ENCODE measurements at regions not wholly inside any gene's neighbourhood (a gene's known extent, or its start where the extent isn't known, plus 50 kb on each side); places are given as distances from the start of the nearest gene placed in this dataset.
"Not testable (repeated sequence)": the region's sequence is repeated elsewhere in the genome, so short reads cannot be mapped to it uniquely, and the experiment has no call there.

DNA sequence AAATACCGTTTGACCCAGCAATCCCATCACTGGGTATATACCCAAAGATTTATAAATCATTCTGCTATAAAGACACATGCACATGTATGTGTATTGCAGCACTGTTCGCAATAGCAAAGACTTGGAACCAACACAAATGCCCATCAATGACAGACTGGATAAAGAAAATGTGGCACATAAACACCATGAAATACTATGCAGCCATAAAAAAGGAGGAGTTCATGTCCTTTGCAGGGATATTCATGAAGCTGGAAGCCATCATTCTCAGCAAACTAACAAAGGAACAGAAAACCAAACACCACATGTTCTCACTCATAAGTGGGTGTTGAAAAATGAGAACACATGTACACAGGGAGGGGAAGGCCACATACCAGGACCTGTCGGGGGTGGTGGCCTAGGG, 86.5 kb upstream of the FGGY start:
- not testable (repeated sequence) for H3K27me3 ChIP-seq (ENCODE audit: control insufficient read depth, insufficient read depth, low read length, poor library complexity, severe bottlenecking); H3K36me3 ChIP-seq (ENCODE audit: control insufficient read depth, insufficient read depth, low read length); H3K9me3 ChIP-seq (ENCODE audit: control insufficient read depth, low read length); H3K27ac ChIP-seq (ENCODE audit: insufficient read depth, low read depth, low read length, poor library complexity, severe bottlenecking); H3K4me3 ChIP-seq (ENCODE audit: insufficient read depth, low read depth, low read length); H3K4me1 ChIP-seq (ENCODE audit: control insufficient read depth, insufficient read depth, low read length)
- WGBS, 2 experiments: 89 to 93% methylated on average over 3 of the region's 3 CpGs

DNA sequence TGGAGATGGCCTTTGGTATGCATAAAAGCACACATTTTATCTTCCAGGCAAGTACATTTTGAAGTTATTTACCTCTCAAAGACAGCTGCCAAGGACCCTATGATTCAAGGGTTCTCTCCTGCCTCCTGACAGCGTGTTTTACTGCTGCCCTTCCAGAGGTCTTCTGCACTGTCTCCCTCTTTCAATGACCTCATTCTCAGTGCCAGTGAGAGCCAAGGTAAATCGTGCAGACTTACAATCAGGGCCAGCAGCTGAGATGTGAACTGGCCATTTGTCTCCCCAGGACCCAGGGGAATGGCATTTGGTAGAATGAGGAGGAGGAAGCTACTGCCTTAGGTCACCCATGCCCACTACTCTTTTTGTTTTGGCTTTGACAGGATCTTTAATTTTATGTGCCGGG, 84.2 kb upstream of the FGGY start:
- no peaks in the 10 kb centered on the region for H3K9me3 ChIP-seq (ENCODE audit: control insufficient read depth, low read length)
- 92 to 93% methylated on average over 3 of the region's 3 CpGs for WGBS, 2 experiments
- no peaks in the 10 kb centered on the region for H3K36me3 ChIP-seq (ENCODE audit: control insufficient read depth, insufficient read depth, low read length)
- no peak overlapping the region for H3K27ac ChIP-seq (ENCODE audit: insufficient read depth, low read depth, low read length, poor library complexity, severe bottlenecking)
- H3K4me3 ChIP-seq (ENCODE audit: insufficient read depth, low read depth, low read length): no peak overlapping the region
- no peaks in the 10 kb centered on the region for H3K27me3 ChIP-seq (ENCODE audit: control insufficient read depth, insufficient read depth, low read length, poor library complexity, severe bottlenecking)
- H3K4me1 ChIP-seq (ENCODE audit: control insufficient read depth, insufficient read depth, low read length): no peaks in the 10 kb centered on the region

DNA sequence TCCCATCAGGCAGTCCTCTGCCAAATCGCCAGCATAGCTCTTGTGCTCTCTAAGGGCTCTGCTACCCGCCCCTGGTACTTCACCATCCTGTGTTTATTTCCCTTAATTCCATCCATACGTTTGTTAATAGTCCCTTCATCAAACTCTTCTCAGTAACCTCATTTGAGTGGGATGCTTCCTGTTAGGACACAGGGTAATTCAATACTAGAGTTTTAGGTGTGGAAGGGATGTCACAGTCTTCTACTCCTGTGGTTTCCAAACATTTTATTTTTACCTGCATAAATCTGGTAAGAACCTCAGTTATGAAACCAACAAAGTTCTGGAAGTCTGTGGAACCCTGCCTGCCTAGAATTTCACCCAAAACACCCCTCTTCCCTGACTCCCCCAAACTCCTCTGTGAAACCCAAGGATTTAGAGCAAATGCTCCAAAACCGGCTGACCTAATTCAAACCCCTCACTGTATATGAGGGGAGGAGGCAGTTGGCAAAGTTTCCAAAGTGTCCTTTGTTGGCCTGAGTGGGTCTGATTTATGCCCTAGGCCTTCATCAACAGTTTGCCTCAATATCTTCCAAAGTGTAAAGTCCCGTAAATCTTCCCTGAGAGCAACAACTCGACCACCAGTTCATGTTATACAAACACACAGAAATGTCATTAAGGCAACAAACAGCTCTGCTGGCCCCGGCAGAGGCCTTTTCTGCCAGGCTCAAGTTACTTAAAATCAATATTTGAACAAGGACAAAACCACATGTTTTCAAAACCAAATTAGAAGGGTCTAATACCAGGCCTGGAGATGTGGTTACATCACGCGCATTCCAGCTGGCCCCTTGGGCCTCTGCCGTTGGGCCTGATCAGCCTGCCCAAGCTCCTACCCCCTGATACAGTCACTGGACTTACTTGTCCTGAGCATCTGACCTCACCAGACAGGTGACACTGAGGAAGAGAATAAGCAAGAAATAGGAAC, 82.4 kb upstream of the FGGY start:
- Histone ChIP-seq H3K4me3 (ENCODE audit: insufficient read depth, low read depth, low read length) (no peak overlapping the region), H3K9me3 (ENCODE audit: control insufficient read depth, low read length) (no peaks in the 10 kb centered on the region), H3K4me1 (ENCODE audit: control insufficient read depth, insufficient read depth, low read length) (no peaks in the 10 kb centered on the region), H3K27ac (ENCODE audit: insufficient read depth, low read depth, low read length, poor library complexity, severe bottlenecking) (no peak overlapping the region), H3K27me3 (ENCODE audit: control insufficient read depth, insufficient read depth, low read length, poor library complexity, severe bottlenecking) (no peaks in the 10 kb centered on the region), H3K36me3 (ENCODE audit: control insufficient read depth, insufficient read depth, low read length) (no peaks in the 10 kb centered on the region)
- WGBS, 2 experiments: 79 to 88% methylated on average over 10 of the region's 10 CpGs

DNA sequence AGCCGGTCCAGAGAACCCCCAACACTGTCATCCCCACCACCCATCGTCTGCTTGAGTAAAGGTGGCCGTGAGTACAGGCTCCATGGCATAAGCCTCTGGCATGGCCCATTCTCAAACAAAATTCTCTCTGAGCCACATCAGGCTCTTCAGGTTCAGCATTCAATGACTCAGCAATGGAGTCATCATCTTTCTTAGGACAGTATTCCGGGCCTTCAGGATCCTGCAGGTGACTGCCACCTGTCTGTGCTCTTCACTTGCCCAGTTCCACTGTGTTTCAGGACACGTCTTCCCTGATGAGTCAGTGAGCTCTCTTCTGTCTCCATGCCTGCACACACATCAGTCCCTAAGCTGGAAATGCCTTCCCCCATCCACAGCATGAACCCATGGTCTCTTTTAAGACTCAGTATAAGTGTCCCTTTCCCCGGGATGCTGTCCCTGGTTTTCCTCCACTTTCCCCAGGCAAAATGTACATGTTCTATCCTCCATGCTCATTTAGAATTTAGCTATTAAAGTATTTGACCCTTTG, 81.1 kb upstream of the FGGY start:
- Histone ChIP-seq H3K9me3 (ENCODE audit: control insufficient read depth, low read length) (no peaks in the 10 kb centered on the region), H3K27me3 (ENCODE audit: control insufficient read depth, insufficient read depth, low read length, poor library complexity, severe bottlenecking) (no peaks in the 10 kb centered on the region), H3K27ac (ENCODE audit: insufficient read depth, low read depth, low read length, poor library complexity, severe bottlenecking) (no peak overlapping the region), H3K4me3 (ENCODE audit: insufficient read depth, low read depth, low read length) (no peak overlapping the region), H3K4me1 (ENCODE audit: control insufficient read depth, insufficient read depth, low read length) (no peaks in the 10 kb centered on the region), H3K36me3 (ENCODE audit: control insufficient read depth, insufficient read depth, low read length) (no peaks in the 10 kb centered on the region)
- 92 to 94% methylated on average over 6 of the region's 6 CpGs for WGBS, 2 experiments

DNA sequence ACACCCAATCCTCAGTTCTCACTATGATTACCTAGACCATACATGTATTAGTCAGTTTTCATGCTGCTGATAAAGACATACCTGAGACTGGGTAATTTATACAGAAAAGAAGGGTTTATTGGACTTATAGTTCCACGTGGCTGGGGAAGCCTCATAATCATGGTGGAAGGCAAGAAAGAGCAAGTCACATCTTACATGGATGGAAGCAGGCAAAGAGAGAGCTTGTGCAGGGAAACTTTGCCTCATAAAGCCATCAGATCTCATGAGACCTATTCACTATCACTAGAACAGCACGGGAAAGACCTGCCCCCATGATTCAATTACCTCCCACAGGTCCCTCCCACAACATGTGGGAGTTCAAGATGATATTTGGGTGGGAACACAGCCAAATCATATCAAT, 79.5 kb upstream of the FGGY start:
- not testable (repeated sequence) for H3K27ac ChIP-seq (ENCODE audit: insufficient read depth, low read depth, low read length, poor library complexity, severe bottlenecking); H3K4me3 ChIP-seq (ENCODE audit: insufficient read depth, low read depth, low read length); H3K9me3 ChIP-seq (ENCODE audit: control insufficient read depth, low read length); H3K4me1 ChIP-seq (ENCODE audit: control insufficient read depth, insufficient read depth, low read length); H3K27me3 ChIP-seq (ENCODE audit: control insufficient read depth, insufficient read depth, low read length, poor library complexity, severe bottlenecking); H3K36me3 ChIP-seq (ENCODE audit: control insufficient read depth, insufficient read depth, low read length)
- 88 to 93% methylated on average over 1 to 2 of the region's 2 CpGs for WGBS, 2 experiments

DNA sequence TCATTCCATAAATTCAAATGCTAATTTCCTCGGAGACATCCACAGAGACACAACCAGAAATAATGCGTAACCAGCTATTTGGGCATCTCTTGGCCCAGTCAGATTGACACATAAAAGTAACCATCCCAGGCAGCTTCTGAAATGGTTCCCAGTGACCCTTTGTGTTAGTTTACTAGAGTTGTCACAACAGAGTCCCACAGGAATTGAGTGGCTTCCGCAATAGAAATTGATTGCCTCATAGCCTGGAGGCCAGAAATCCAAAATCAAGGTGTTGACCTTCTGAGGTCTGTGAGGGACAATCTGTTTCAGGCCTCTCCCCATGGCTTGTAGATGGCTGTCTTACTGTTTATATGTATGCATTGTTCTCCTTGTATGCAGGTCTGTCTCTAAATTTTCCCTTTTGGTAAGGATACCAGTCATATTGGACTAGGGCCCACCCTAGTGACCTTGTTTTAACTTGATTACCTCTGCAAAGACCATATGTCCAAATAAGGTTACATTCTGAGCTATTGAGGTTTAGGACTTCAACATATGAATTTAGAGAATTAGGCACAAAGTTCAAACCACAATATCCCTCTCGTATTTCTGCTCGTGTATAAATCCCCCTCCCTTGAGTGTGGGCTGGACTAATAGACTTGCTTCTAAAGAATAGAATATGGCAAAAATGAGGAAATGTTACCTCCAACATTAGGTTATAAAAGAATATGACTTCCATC, 78.2 kb upstream of the FGGY start:
- Histone ChIP-seq H3K4me1 (ENCODE audit: control insufficient read depth, insufficient read depth, low read length) (no peaks in the 10 kb centered on the region), H3K4me3 (ENCODE audit: insufficient read depth, low read depth, low read length) (no peak overlapping the region), H3K36me3 (ENCODE audit: control insufficient read depth, insufficient read depth, low read length) (no peaks in the 10 kb centered on the region), H3K9me3 (ENCODE audit: control insufficient read depth, low read length) (no peaks in the 10 kb centered on the region), H3K27me3 (ENCODE audit: control insufficient read depth, insufficient read depth, low read length, poor library complexity, severe bottlenecking) (no peaks in the 10 kb centered on the region), H3K27ac (ENCODE audit: insufficient read depth, low read depth, low read length, poor library complexity, severe bottlenecking) (no peak overlapping the region)
- 80 to 82% methylated on average over 3 to 4 of the region's 5 CpGs for WGBS, 2 experiments

DNA sequence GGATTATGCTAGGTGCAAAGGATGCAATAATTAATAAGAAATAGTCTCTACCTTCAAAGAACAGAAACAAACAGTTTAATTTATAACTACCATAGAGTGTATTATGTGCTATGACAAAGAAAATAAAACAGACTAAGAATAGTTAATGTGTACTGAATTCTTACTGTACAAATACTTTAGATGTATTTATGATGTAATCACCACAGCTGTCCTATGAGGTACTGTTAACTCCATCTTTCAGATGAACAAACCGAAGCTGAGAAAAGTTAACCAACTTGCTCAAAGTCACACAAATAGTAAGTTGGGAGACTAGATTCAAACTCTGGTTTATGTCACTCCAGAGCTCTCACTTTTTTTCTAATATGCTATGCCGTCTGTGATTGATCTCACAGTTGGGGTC, 77.0 kb upstream of the FGGY start:
- H3K36me3 ChIP-seq (ENCODE audit: control insufficient read depth, insufficient read depth, low read length): no peaks in the 10 kb centered on the region
- H3K27me3 ChIP-seq (ENCODE audit: control insufficient read depth, insufficient read depth, low read length, poor library complexity, severe bottlenecking): no peaks in the 10 kb centered on the region
- H3K27ac ChIP-seq (ENCODE audit: insufficient read depth, low read depth, low read length, poor library complexity, severe bottlenecking): no peak overlapping the region
- no peaks in the 10 kb centered on the region for H3K4me1 ChIP-seq (ENCODE audit: control insufficient read depth, insufficient read depth, low read length)
- no peak overlapping the region for H3K4me3 ChIP-seq (ENCODE audit: insufficient read depth, low read depth, low read length)
- WGBS, 2 experiments: 85 to 88% methylated on average over 2 of the region's 2 CpGs
- no peaks in the 10 kb centered on the region for H3K9me3 ChIP-seq (ENCODE audit: control insufficient read depth, low read length)

DNA sequence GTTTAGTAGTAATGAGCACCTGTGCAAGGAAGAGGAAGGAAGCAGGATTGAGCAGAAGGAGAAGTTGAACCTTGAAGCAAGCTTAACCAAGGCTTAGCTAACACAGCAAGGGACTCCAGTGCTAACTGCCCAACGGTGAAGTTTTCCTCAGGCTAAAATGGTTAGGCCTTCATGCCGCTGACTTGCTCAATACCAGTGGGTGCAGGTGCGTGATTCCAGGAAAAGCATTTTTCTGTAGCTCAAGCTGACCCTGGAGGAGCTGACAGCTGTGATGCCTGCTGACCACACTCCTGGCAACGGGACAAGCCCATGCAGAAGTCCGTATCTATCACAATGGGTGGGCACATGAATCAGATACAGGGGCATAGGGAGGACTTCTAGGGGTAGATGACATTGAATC, 76.5 kb upstream of the FGGY start:
- Histone ChIP-seq H3K36me3 (ENCODE audit: control insufficient read depth, insufficient read depth, low read length) (no peaks in the 10 kb centered on the region), H3K4me1 (ENCODE audit: control insufficient read depth, insufficient read depth, low read length) (no peaks in the 10 kb centered on the region), H3K4me3 (ENCODE audit: insufficient read depth, low read depth, low read length) (no peak overlapping the region), H3K27ac (ENCODE audit: insufficient read depth, low read depth, low read length, poor library complexity, severe bottlenecking) (no peak overlapping the region), H3K27me3 (ENCODE audit: control insufficient read depth, insufficient read depth, low read length, poor library complexity, severe bottlenecking) (no peaks in the 10 kb centered on the region), H3K9me3 (ENCODE audit: control insufficient read depth, low read length) (no peaks in the 10 kb centered on the region)
- WGBS, 2 experiments: 92 to 95% methylated on average over 5 of the region's 5 CpGs

DNA sequence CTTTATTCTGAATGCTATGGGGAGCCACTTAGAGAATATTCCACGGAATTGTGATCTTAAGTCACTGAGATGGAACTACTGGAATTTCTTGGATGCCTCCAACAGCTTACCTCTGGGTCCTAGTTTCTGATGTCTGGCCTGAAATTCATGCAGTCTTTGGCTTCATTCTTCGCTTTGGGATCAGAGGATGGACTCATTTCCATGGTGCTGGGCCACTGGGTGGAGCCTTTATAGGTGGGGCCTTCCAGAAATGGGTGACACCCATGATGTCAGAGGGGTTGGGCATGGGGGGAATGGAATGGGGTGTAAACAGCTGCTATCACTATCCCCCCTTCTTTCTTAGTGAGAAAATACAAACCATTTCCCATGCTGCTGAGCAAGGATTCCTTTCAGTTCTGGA, 73.7 kb upstream of the FGGY start:
- no peak overlapping the region for H3K27ac ChIP-seq (ENCODE audit: insufficient read depth, low read depth, low read length, poor library complexity, severe bottlenecking)
- no peaks in the 10 kb centered on the region for H3K9me3 ChIP-seq (ENCODE audit: control insufficient read depth, low read length)
- H3K27me3 ChIP-seq (ENCODE audit: control insufficient read depth, insufficient read depth, low read length, poor library complexity, severe bottlenecking): no peaks in the 10 kb centered on the region
- H3K36me3 ChIP-seq (ENCODE audit: control insufficient read depth, insufficient read depth, low read length): no peaks in the 10 kb centered on the region
- 87 to 92% methylated on average over 2 of the region's 2 CpGs for WGBS, 2 experiments
- no peak overlapping the region for H3K4me3 ChIP-seq (ENCODE audit: insufficient read depth, low read depth, low read length)
- H3K4me1 ChIP-seq (ENCODE audit: control insufficient read depth, insufficient read depth, low read length): no peaks in the 10 kb centered on the region

DNA sequence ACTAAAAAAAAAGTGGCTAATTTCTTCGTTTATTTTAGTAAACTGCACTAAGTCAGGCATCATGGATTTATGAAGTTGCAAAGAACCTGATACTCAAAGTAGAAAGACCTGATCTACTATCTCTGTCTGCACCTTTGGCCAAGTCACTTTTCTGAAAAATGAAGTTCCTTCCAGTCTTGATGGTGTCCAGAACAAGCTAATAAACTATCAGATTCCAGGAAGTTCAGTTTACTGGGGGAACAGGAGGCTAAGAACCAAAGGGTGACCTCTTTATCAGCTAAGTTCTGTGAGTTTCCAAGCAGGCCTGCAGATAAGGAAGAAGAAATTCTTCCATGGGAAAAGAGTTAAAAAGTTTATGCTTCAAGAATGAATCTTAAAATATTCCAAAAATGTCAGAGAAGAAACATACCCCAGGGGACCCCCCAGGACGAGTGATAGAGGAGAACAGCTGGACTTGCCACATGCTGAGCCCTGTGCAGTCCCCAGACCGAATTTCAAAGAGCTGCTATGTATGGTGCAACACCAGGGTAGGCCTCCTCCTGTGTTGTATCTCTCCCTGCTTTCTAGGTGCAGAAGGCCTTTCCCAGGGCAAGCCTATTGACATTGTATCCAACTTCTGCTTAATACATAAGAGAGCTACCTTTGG, 72.8 kb upstream of the FGGY start:
- H3K4me3 ChIP-seq (ENCODE audit: insufficient read depth, low read depth, low read length): no peak overlapping the region
- H3K36me3 ChIP-seq (ENCODE audit: control insufficient read depth, insufficient read depth, low read length): no peaks in the 10 kb centered on the region
- H3K27ac ChIP-seq (ENCODE audit: insufficient read depth, low read depth, low read length, poor library complexity, severe bottlenecking): no peak overlapping the region
- no peaks in the 10 kb centered on the region for H3K27me3 ChIP-seq (ENCODE audit: control insufficient read depth, insufficient read depth, low read length, poor library complexity, severe bottlenecking)
- no peaks in the 10 kb centered on the region for H3K4me1 ChIP-seq (ENCODE audit: control insufficient read depth, insufficient read depth, low read length)
- H3K9me3 ChIP-seq (ENCODE audit: control insufficient read depth, low read length): no peaks in the 10 kb centered on the region
- WGBS, 2 experiments: 38 to 43% methylated on average over 3 of the region's 3 CpGs

Measured in ectodermal cell (in vitro differentiated cells).